Activated T-helper 17 cell treated with anti-CD3 and anti-CD28 coated beads, Interleukin-2, amount 50 U/mL, for 72 hours (primary cell): ENCODE measurements at regions not wholly inside any gene's neighbourhood (a gene's known extent, or its start where the extent isn't known, plus 50 kb on each side); places are given as distances from the start of the nearest gene placed in this dataset.
"Not testable (repeated sequence)": the region's sequence is repeated elsewhere in the genome, so short reads cannot be mapped to it uniquely, and the experiment has no call there.

Source experiments
- ATAC-seq: fragments of 150-1000 bp; cut with Tn5 transposase; replicated peaks from 2 replicates; pipeline ENCODE4 v1.10.0; 2021; ENCODE audit warnings: mild to moderate bottlenecking, moderate library complexity
- H3K27ac Mint-ChIP-seq: one replicate; pipeline ENCODE4 v1.8.0; 2022; ENCODE audit warnings: mixed read lengths
- H3K27me3 Mint-ChIP-seq: one replicate; pipeline ENCODE4 v1.8.0; 2022; ENCODE audit warnings: mixed read lengths
- H3K36me3 Mint-ChIP-seq: one replicate; pipeline ENCODE4 v1.8.0; 2022; ENCODE audit warnings: low read depth, mild to moderate bottlenecking, mixed read lengths
- H3K4me1 Mint-ChIP-seq: one replicate; pipeline ENCODE4 v1.8.0; 2022; ENCODE audit warnings: mixed read lengths
- H3K4me3 Mint-ChIP-seq: one replicate; pipeline ENCODE4 v1.8.0; 2022; ENCODE audit warnings: mild to moderate bottlenecking, mixed read lengths
- H3K9me3 Mint-ChIP-seq: one replicate; pipeline ENCODE4 v1.8.0; 2022; ENCODE audit warnings: mixed read lengths

DNA sequence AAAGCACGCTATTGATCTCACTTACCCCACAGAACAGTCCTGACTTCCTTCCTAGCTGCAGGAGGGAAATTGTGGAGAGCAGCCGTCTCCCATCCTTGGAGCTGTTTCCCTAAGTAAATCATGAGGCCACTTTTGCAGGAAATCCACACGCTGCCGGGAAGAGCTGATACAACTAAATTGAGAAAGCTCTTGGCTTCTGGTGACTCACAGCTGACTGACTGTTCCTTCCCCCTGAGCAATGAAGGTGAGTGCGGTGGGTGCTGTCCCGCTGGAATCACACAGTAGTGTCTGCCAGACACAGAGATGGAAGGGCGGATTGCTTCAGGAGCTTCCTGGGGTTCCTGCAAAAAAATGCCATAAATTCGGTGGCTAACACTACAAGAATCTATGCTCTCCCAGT, 268.9 kb downstream of the ASMT start:
- Mint-ChIP-seq H3K36me3 (no peaks in the 10 kb centered on the region), H3K4me3 (no peak overlapping the region), H3K9me3 (peaks cover 11% of the 10 kb centered on the region), H3K4me1 (no peaks in the 10 kb centered on the region), H3K27me3 (peaks cover 6% of the 10 kb centered on the region), H3K27ac (no peak overlapping the region)
- ATAC-seq: peak; percentile 34

DNA sequence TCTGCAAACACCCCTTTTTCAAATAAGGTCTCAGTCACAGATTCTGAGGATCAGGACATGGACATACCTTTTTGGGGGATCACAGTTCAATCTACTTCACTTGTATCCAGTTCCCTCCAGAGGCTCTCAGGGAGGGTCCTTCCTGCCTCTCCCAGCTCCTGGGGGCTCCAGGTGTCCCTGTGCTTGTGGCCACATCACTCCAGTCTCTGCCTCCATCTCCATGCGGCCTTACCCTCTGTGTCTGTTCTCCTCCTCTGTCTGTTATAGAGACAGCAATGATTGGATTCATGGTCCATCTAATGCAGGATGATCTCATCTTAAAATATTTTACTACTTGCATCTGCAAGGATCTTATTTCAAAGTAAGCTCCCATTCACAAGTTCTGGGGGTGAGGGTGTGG, 269.6 kb downstream of the ASMT start:
- H3K36me3 Mint-ChIP-seq: no peaks in the 10 kb centered on the region
- H3K4me3 Mint-ChIP-seq: no peak overlapping the region
- peaks cover 8% of the 10 kb centered on the region for H3K9me3 Mint-ChIP-seq
- ATAC-seq: no peak
- no peak overlapping the region for H3K27ac Mint-ChIP-seq
- peaks cover 6% of the 10 kb centered on the region for H3K27me3 Mint-ChIP-seq
- no peaks in the 10 kb centered on the region for H3K4me1 Mint-ChIP-seq

DNA sequence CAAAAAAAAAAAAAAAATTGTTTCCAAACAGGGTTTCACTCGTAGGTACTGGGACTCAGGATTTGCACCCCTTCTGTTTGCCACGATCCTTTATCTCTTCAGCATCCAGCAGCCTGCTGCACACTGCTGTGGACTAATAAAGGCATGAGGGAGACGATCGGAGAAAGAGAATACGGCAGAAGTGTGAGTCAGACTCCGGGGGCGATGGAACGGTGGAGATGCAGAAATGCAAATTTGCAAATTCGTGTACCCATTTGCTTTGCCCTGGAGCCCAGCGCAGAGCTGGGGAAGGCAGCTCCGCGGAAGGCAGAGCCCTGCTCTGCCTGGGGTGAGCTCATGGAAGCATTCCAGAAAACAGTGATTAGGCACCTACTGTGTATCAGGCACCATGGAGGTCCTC, 270.3 kb downstream of the ASMT start:
- ATAC-seq: no peak
- Mint-ChIP-seq H3K36me3 (no peaks in the 10 kb centered on the region), H3K27ac (no peak overlapping the region), H3K9me3 (peaks cover 8% of the 10 kb centered on the region), H3K4me1 (no peaks in the 10 kb centered on the region), H3K4me3 (no peak overlapping the region), H3K27me3 (peaks cover 6% of the 10 kb centered on the region)

DNA sequence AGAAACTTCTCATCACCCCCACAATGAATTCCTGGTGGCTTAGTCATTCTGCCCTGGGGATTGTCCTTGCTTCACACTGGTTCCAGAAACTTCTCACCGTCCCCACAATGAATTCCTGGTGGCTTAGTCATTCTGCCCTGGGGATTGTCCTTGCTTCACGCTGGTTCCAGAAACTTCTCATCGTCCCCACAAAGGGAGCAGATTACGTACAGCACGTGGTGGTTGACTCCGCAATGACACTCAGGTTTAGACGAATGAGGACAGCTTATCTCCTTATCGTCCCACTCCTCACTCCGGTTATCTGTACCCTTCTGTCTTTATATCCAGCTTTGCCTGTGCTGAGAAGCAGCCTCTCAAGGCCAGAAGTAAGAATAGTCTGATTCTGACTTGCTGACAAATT, 273.4 kb downstream of the ASMT start:
- not testable (repeated sequence) for H3K4me1 Mint-ChIP-seq, ATAC-seq, H3K4me3 Mint-ChIP-seq, H3K27ac Mint-ChIP-seq, H3K36me3 Mint-ChIP-seq
- Mint-ChIP-seq H3K9me3 (peaks cover 14% of the 10 kb centered on the region), H3K27me3 (peaks cover 10% of the 10 kb centered on the region)

DNA sequence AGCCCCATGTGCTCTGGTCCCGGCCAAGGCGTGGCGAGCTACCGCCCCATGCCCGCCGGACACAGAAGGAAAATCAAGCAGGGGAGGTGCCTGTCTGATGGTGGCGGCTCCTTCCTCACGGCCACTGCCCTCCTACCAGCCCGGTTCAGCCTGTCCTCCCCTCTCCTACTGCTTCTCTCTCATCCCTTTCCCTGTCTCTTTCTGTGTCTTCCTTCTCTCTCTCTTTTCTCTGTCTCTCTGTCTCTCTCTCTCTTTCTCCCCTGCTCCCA, 279.1 kb downstream of the ASMT start:
- H3K27me3 Mint-ChIP-seq: peaks cover 4% of the 10 kb centered on the region
- no peaks in the 10 kb centered on the region for H3K36me3 Mint-ChIP-seq
- H3K4me1 Mint-ChIP-seq: peaks cover 5% of the 10 kb centered on the region
- H3K27ac Mint-ChIP-seq: no peak overlapping the region
- peaks cover 6% of the 10 kb centered on the region for H3K9me3 Mint-ChIP-seq
- H3K4me3 Mint-ChIP-seq: no peak overlapping the region
- ATAC-seq: no peak

DNA sequence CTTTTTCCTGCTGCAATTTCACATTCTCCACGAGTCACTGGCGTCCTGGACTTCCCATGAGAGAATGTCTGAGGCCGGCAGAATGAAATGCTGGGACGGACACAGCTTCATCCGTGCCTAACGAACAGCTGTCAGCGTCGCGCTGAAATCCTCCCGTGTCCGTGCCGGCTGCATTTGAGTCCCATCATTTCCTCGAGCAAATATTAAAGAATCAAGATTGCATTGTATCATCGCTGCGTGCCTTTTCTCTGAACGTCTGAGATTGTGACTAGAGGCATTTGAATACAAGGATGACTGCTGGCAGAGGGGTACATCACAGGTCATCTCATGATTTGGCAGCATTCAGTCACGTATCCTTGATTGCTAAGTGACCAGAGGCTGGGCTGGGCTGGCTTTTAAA, 279.9 kb downstream of the ASMT start:
- Mint-ChIP-seq H3K4me1 (peaks cover 5% of the 10 kb centered on the region), H3K4me3 (no peak overlapping the region)

GRCh38 chrX:1895583-1895982, 280.7 kb downstream of the ASMT start:
- no peak for ATAC-seq
- H3K27me3 Mint-ChIP-seq: peaks cover 4% of the 10 kb centered on the region
- no peak overlapping the region for H3K4me3 Mint-ChIP-seq
- H3K4me1 Mint-ChIP-seq: peaks cover 4% of the 10 kb centered on the region
- peaks cover 3% of the 10 kb centered on the region for H3K9me3 Mint-ChIP-seq
- no peaks in the 10 kb centered on the region for H3K36me3 Mint-ChIP-seq
- H3K27ac Mint-ChIP-seq: no peak overlapping the region

More for the DNA sequence above, 279.9 kb downstream of the ASMT start:
- Mint-ChIP-seq H3K27ac (no peak overlapping the region), H3K36me3 (no peaks in the 10 kb centered on the region), H3K9me3 (peaks cover 6% of the 10 kb centered on the region), H3K27me3 (peaks cover 4% of the 10 kb centered on the region)
- ATAC-seq: no peak

DNA sequence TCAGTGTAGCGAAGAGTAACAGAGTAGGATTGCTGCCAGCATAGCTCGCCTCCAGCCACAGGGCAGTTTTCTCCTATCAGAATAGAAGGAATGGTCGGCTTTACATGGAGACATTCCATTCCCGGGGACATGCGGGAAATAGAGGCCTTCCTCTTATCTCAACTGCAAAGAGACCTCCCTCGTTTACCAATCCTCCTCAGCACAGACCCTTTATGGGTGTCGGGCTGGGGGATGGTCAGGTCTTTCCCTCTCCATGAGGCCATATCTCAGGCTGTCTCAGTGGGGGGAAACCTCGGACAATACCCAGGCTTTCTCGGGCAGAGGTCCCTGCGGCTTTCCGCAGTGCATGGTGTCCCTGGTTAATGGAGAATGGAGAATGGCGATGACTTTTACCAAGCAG, 285.0 kb downstream of the ASMT start:
- no peaks in the 10 kb centered on the region for H3K27me3 Mint-ChIP-seq
- no peaks in the 10 kb centered on the region for H3K9me3 Mint-ChIP-seq
- no peak for ATAC-seq
- no peak overlapping the region for H3K4me3 Mint-ChIP-seq
- no peak overlapping the region for H3K27ac Mint-ChIP-seq
- no peaks in the 10 kb centered on the region for H3K4me1 Mint-ChIP-seq
- H3K36me3 Mint-ChIP-seq: no peaks in the 10 kb centered on the region

DNA sequence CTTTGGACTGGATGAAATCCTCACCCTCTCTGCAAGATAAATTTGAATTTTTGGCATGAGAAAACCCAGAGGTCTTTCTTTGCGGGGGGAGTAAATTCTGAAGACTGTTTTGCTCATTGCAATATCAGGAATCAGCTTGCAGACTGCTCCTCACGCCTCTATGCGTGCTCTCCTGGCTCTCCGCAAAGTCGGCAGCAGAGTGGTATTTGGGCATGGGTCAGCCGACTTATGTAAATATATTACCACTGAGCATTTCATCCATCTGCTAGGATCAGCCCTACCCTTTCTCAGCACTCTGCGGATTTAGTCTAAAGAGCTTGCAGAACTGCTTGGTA, 288.0 kb downstream of the ASMT start:
- Mint-ChIP-seq H3K9me3 (no peaks in the 10 kb centered on the region), H3K27me3 (no peaks in the 10 kb centered on the region), H3K27ac (no peak overlapping the region), H3K4me3 (no peak overlapping the region), H3K4me1 (no peaks in the 10 kb centered on the region), H3K36me3 (no peaks in the 10 kb centered on the region)
- no peak for ATAC-seq

GRCh38 chrX:1903236-1903935, 288.5 kb downstream of the ASMT start:
- no peaks in the 10 kb centered on the region for H3K36me3 Mint-ChIP-seq
- H3K9me3 Mint-ChIP-seq: no peaks in the 10 kb centered on the region
- no peaks in the 10 kb centered on the region for H3K27me3 Mint-ChIP-seq
- no peaks in the 10 kb centered on the region for H3K4me1 Mint-ChIP-seq
- no peak overlapping the region for H3K4me3 Mint-ChIP-seq
- H3K27ac Mint-ChIP-seq: no peak overlapping the region
- ATAC-seq: no peak

DNA sequence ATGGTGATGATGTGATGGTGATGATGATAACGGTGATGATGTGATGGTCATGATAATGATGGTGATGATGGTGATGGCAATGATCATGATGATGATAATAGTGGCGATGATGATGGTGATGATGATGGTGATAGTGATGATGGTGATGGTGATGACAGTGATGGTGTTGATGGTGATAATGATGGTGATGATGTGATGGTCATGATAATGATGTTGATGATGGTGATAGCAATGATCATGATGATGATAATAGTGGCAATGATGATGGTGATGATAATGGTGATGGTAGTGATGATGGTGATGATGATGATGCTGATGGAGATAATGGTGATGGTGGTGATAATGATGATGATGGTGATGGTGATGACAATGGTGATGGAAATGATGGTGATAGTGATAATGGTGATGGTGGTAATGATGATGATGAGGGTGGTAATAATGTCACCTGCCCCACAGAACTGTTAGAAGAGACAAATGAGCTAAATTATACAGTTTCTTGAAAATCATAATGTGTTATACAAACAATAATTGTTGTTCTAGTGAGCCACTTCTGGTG, 289.9 kb downstream of the ASMT start:
- no peak overlapping the region for H3K4me3 Mint-ChIP-seq
- H3K27ac Mint-ChIP-seq: no peak overlapping the region
- no peak for ATAC-seq
- H3K9me3 Mint-ChIP-seq: peaks cover 3% of the 10 kb centered on the region
- H3K36me3 Mint-ChIP-seq: no peaks in the 10 kb centered on the region
- no peaks in the 10 kb centered on the region for H3K4me1 Mint-ChIP-seq
- peaks cover 3% of the 10 kb centered on the region for H3K27me3 Mint-ChIP-seq

DNA sequence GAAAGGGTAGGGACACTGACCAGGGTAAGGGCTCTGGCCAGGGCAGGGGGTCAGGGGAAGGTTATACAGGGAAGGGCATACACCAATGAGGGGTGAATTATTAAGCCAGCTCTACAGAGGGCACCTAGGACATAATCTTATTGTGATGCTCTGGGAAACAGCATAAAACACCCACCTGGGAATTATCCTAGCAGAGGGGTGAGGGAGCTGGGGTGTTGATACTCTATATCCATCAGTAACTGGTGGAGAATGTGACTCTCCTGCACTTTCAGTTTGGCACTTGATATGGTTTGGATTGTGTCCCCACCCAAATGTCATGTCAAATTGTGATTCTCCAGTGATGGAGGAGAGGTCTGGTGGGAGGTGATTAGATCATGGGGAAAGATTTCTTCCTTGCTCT, 291.2 kb downstream of the ASMT start:
- no peak overlapping the region for H3K27ac Mint-ChIP-seq
- H3K4me1 Mint-ChIP-seq: no peaks in the 10 kb centered on the region
- H3K9me3 Mint-ChIP-seq: peaks cover 12% of the 10 kb centered on the region
- peaks cover 12% of the 10 kb centered on the region for H3K27me3 Mint-ChIP-seq
- no peak overlapping the region for H3K4me3 Mint-ChIP-seq
- ATAC-seq: no peak
- no peaks in the 10 kb centered on the region for H3K36me3 Mint-ChIP-seq

DNA sequence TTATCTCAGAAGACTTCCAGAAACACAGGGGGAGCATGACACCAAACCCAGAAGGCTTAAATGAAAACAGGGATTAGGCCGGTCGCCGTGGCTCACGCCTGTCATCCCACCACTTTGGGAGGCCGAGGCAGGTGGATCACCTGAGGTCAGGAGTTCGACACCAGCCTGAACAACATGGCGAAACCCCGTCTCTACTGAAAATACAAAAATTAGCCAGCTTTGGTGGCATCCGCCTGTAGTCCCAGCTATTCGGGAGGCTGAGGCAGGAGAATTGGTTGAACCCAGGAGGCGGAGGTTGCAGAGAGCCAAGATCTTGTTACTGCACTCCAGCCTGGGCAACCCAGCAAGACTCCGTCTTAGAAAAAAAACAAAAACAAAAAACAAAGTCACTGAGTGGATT, 294.1 kb downstream of the ASMT start:
- H3K27ac Mint-ChIP-seq, ATAC-seq, H3K36me3 Mint-ChIP-seq, H3K4me3 Mint-ChIP-seq, H3K4me1 Mint-ChIP-seq: not testable (repeated sequence)
- H3K27me3 Mint-ChIP-seq: peaks cover 17% of the 10 kb centered on the region
- peaks cover 18% of the 10 kb centered on the region for H3K9me3 Mint-ChIP-seq

- ATAC-seq: no peak
- no peak overlapping the region for H3K4me3 Mint-ChIP-seq
- H3K36me3 Mint-ChIP-seq: no peaks in the 10 kb centered on the region
- H3K27me3 Mint-ChIP-seq: peaks cover 17% of the 10 kb centered on the region
- H3K27ac Mint-ChIP-seq: peak overlapping the region; percentile 30
- H3K4me1 Mint-ChIP-seq: no peaks in the 10 kb centered on the region
- H3K9me3 Mint-ChIP-seq: peaks cover 18% of the 10 kb centered on the region
These were observed 294.8 kb downstream of the ASMT start for GRCh38 chrX:1909419-1910206.

GRCh38 chrX:1910207-1910470, 295.3 kb downstream of the ASMT start:
- H3K4me1 Mint-ChIP-seq: no peaks in the 10 kb centered on the region
- ATAC-seq: no peak
- peak overlapping the region; percentile 30 for H3K27ac Mint-ChIP-seq

More at GRCh38 chrX:1910207-1910470, 295.3 kb downstream of the ASMT start:
- Mint-ChIP-seq H3K36me3 (no peaks in the 10 kb centered on the region), H3K4me3 (no peak overlapping the region), H3K9me3 (peaks cover 18% of the 10 kb centered on the region), H3K27me3 (peaks cover 17% of the 10 kb centered on the region)
